ENCODE measurements at regions not wholly inside any gene's neighbourhood (a gene's known extent, or its start where the extent isn't known, plus 50 kb on each side); places are given as distances from the start of the nearest gene placed in this dataset.

- TF ChIP-seq CTCF (IDR thresholded peaks at IDR 0.05) = 0 out of 2 replicates have a peak, but pooled peaks have one; percentile 25
- TF ChIP-seq, protein P1, sequence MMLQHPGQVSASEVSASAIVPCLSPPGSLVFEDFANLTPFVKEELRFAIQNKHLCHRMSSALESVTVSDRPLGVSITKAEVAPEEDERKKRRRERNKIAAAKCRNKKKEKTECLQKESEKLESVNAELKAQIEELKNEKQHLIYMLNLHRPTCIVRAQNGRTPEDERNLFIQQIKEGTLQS (CRISPR knock-in tag; conservative IDR thresholded peaks at IDR 0.05) = no peak
- no peak for TF ChIP-seq NR3C1 (CRISPR knock-in tag; conservative IDR thresholded peaks at IDR 0.05; ENCODE audit: low read depth)
- no peak for TF ChIP-seq CDX4 (CRISPR knock-in tag; IDR thresholded peaks at IDR 0.05; ENCODE audit: borderline replicate concordance)
- TF ChIP-seq NR2C2 (CRISPR knock-in tag; IDR thresholded peaks at IDR 0.05) = no peak
- no peak for TF ChIP-seq RELA (CRISPR knock-in tag; IDR thresholded peaks at IDR 0.05; ENCODE audit: borderline replicate concordance)
- TF ChIP-seq MXD4 (CRISPR knock-in tag; IDR thresholded peaks at IDR 0.05; ENCODE audit: borderline replicate concordance) = no peak
- no peak for TF ChIP-seq ESRRA (CRISPR knock-in tag; IDR thresholded peaks at IDR 0.05; ENCODE audit: borderline replicate concordance)
- TF ChIP-seq ZNF532 (CRISPR knock-in tag; IDR thresholded peaks at IDR 0.05; ENCODE audit: borderline replicate concordance) = no peak
- no peak for TF ChIP-seq ATF1 (CRISPR knock-in tag; IDR thresholded peaks at IDR 0.05)
- TF ChIP-seq ZNF317 (CRISPR knock-in tag; IDR thresholded peaks at IDR 0.05; ENCODE audit: borderline replicate concordance, low read depth) = no peak
Measured at GRCh38 chr13:62320129-62321108, 904.8 kb upstream of the PCDH20 start.
